ENCODE measurements at regions not wholly inside any gene's neighbourhood (a gene's known extent, or its start where the extent isn't known, plus 50 kb on each side); places are given as distances from the start of the nearest gene placed in this dataset.

- TF ChIP-seq ZNF184 (tag by site-specific recombination; IDR thresholded peaks at IDR 0.05) (no peak), ZNF530 (tag by site-specific recombination; IDR thresholded peaks at IDR 0.05; ENCODE audit: low read depth) (no peak), ZNF223 (tag by site-specific recombination; IDR thresholded peaks at IDR 0.05) (no peak), ZSCAN16 (tag by site-specific recombination; IDR thresholded peaks at IDR 0.05) (no peak), GLI2 (tag by site-specific recombination; IDR thresholded peaks at IDR 0.05; ENCODE audit: borderline replicate concordance, low read depth) (no peak)
Measured at GRCh38 chr9:118156846-118157245, 452.6 kb downstream of the TLR4 start (continued).

- TF ChIP-seq ZNF221 (tag by site-specific recombination; IDR thresholded peaks at IDR 0.05; ENCODE audit: borderline replicate concordance) (no peak), ZNF335 (tag by site-specific recombination; conservative IDR thresholded peaks at IDR 0.05) (no peak), ZNF174 (tag by site-specific recombination; IDR thresholded peaks at IDR 0.05) (no peak), ZNF354C (tag by site-specific recombination; IDR thresholded peaks at IDR 0.05; ENCODE audit: borderline replicate concordance, low read depth) (no peak), ZNF561 (tag by site-specific recombination; IDR thresholded peaks at IDR 0.05; ENCODE audit: borderline replicate concordance) (no peak), ZNF23 (tag by site-specific recombination; IDR thresholded peaks at IDR 0.05; ENCODE audit: borderline replicate concordance) (no peak), ZNF148 (tag by site-specific recombination; IDR thresholded peaks at IDR 0.05; ENCODE audit: borderline replicate concordance) (no peak), GLI4 (tag by site-specific recombination; IDR thresholded peaks at IDR 0.05) (no peak), ZNF2 (tag by site-specific recombination; IDR thresholded peaks at IDR 0.05) (no peak), ZNF211 (tag by site-specific recombination; IDR thresholded peaks at IDR 0.05; ENCODE audit: low read depth) (no peak)
- TF ChIP-seq, protein P1, sequence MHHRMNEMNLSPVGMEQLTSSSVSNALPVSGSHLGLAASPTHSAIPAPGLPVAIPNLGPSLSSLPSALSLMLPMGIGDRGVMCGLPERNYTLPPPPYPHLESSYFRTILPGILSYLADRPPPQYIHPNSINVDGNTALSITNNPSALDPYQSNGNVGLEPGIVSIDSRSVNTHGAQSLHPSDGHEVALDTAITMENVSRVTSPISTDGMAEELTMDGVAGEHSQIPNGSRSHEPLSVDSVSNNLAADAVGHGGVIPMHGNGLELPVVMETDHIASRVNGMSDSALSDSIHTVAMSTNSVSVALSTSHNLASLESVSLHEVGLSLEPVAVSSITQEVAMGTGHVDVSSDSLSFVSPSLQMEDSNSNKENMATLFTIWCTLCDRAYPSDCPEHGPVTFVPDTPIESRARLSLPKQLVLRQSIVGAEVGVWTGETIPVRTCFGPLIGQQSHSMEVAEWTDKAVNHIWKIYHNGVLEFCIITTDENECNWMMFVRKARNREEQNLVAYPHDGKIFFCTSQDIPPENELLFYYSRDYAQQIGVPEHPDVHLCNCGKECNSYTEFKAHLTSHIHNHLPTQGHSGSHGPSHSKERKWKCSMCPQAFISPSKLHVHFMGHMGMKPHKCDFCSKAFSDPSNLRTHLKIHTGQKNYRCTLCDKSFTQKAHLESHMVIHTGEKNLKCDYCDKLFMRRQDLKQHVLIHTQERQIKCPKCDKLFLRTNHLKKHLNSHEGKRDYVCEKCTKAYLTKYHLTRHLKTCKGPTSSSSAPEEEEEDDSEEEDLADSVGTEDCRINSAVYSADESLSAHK (tag by site-specific recombination; IDR thresholded peaks at IDR 0.05) = no peak
- Histone ChIP-seq H3K36me3 (ENCODE audit: control insufficient read depth in 2 of 2, insufficient read depth in 1 of 2, low read length in 2 of 2) (no peaks in the 10 kb centered on the region), H3K27ac (ENCODE audit: extremely low read depth, low read depth, low read length) (no peak overlapping the region), H3K4me1 (ENCODE audit: control insufficient read depth, insufficient read depth, low read length) (no peaks in the 10 kb centered on the region), H3K9me3 (ENCODE audit: control insufficient read depth, insufficient read depth, low read depth, low read length) (no peaks in the 10 kb centered on the region), H3K4me3 (ENCODE audit: low read depth, low read length) (no peak overlapping the region)
- CTCF ChIA-PET = interaction anchor here (0.7 kb wide), 1 partner anchor 1095 kb away, joined by 3 read pairs; no protein-coding TSS in a partner anchor
- POLR2A ChIA-PET = no interaction called here
Measured at GRCh38 chr9:118162716-118163115, 458.5 kb downstream of the TLR4 start.

DNA sequence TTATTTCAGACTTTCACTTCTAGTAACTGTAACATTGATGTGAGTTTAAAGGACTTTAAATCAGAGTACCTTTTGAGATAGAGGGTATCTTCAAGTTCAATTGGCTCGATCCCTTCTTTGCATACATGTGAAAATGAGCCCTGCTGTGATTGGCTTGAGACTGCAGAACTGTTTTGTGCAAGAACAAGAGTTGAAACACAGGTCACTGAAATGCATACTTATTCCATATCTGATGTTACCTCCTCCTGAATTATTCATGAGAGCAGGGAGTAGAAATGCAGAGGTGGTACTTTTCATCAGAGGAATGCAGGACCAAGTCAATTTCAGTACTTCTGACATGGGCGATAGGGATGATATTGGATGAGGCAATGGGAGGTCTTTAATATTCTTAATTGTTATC lies 459.5 kb downstream of the TLR4 start:
- CTCF ChIA-PET = no interaction called here
- no peaks in the 10 kb centered on the region for H3K36me3 ChIP-seq (ENCODE audit: control insufficient read depth in 2 of 2, insufficient read depth in 1 of 2, low read length in 2 of 2)
- POLR2A ChIA-PET = no interaction called here
- H3K4me3 ChIP-seq (ENCODE audit: low read depth, low read length) = no peak overlapping the region
- no peaks in the 10 kb centered on the region for H3K9me3 ChIP-seq (ENCODE audit: control insufficient read depth, insufficient read depth, low read depth, low read length)
- no peak overlapping the region for H3K27ac ChIP-seq (ENCODE audit: extremely low read depth, low read depth, low read length)
- no peaks in the 10 kb centered on the region for H3K4me1 ChIP-seq (ENCODE audit: control insufficient read depth, insufficient read depth, low read length)
- TF ChIP-seq GFI1B (tag by site-specific recombination; IDR thresholded peaks at IDR 0.05) (no peak), ZBTB6 (tag by site-specific recombination; IDR thresholded peaks at IDR 0.05) (no peak), PRDM1 (tag by site-specific recombination; IDR thresholded peaks at IDR 0.05) (no peak), ZNF114 (tag by site-specific recombination; IDR thresholded peaks at IDR 0.05) (no peak), ZNF558 (tag by site-specific recombination; IDR thresholded peaks at IDR 0.05) (no peak), ZNF391 (tag by site-specific recombination; IDR thresholded peaks at IDR 0.05; ENCODE audit: borderline replicate concordance, low read depth) (no peak), ZNF792 (tag by site-specific recombination; IDR thresholded peaks at IDR 0.05) (no peak), ZNF473 (tag by site-specific recombination; IDR thresholded peaks at IDR 0.05) (no peak), ZFP3 (tag by site-specific recombination; IDR thresholded peaks at IDR 0.05; ENCODE audit: low read depth) (no peak), MZF1 (tag by site-specific recombination; IDR thresholded peaks at IDR 0.05; ENCODE audit: borderline replicate concordance) (no peak), ZNF324 (tag by site-specific recombination; IDR thresholded peaks at IDR 0.05) (no peak), ZNF169 (tag by site-specific recombination; IDR thresholded peaks at IDR 0.05) (no peak)

Measured in HEK293 (cell line).